SK-N-SH (cell line): ENCODE measurements at regions not wholly inside any gene's neighbourhood (a gene's known extent, or its start where the extent isn't known, plus 50 kb on each side); places are given as distances from the start of the nearest gene placed in this dataset.

Experiments used
- CTCF ChIA-PET: fragments of 300-600, 350-600 bp; formaldehyde crosslinking; extraction: SDS; loops from one replicate; lab custom pipeline; 2021; lab: Yijun Ruan, JAX
- POLR2A ChIA-PET: fragments of 350-600 bp; sonication (Branson Sonifier 250); formaldehyde crosslinking; extraction: SDS; loops from one replicate; lab custom pipeline; 2020; ENCODE audit warnings: antibody characterized with exemption, inconsistent platforms; lab: Yijun Ruan, JAX
- DNase-seq: peaks from one replicate; pipeline ENCODE4 v3.0.0; 2012
- H2AFZ ChIP-seq: fragments of 200-600 bp; sonication (generic); 2 replicates; pipeline ENCODE4 v1.8.1; 2016; ENCODE audit warnings: antibody characterized with exemption, mild to moderate bottlenecking, low read depth
- H3F3A ChIP-seq: fragments of 200-600 bp; sonication (generic); replicated peaks from 2 replicates; pipeline ENCODE3; 2016; ENCODE audit warnings: antibody characterized with exemption, mild to moderate bottlenecking; ENCODE audit not compliant: insufficient read depth
- H3K27ac ChIP-seq, 2 experiments: fragments of 200-500 bp in 1 of 2; fragments of 200-600 bp in 1 of 2; sonication (Bioruptor generic) in 1 of 2; sonication (generic), shearing (Covaris generic) in 1 of 2; 2 replicates each; pipeline versions ENCODE4 v1.5.1 to v1.6.1; 2014 to 2016; ENCODE audit warnings: low read depth in 2 of 2, inconsistent platforms in 1 of 2, low read length in 1 of 2, mild to moderate bottlenecking in 1 of 2, mixed read lengths in 1 of 2
- H3K27me3 ChIP-seq: fragments of 200-600 bp; sonication (generic), shearing (Covaris generic); 2 replicates; pipeline ENCODE4 v1.6.1; 2016; ENCODE audit warnings: mixed run types; ENCODE audit not compliant: insufficient read depth
- H3K36me3 ChIP-seq, 2 experiments: fragments of 200-500 bp in 1 of 2; fragments of 200-600 bp in 1 of 2; sonication (Bioruptor generic) in 1 of 2; sonication (generic) in 1 of 2; replicated peaks in 1 of 2; 2 replicates each; pipeline versions ENCODE3 to v1.5.1; 2014 to 2016; ENCODE audit warnings: low read length in 1 of 2, mild to moderate bottlenecking in 1 of 2; ENCODE audit not compliant: insufficient read depth in 2 of 2, control insufficient read depth in 1 of 2
- H3K4me1 ChIP-seq, 2 experiments: fragments of 200-500 bp in 1 of 2; fragments of 200-600 bp in 1 of 2; sonication (Bioruptor generic) in 1 of 2; sonication (generic), shearing (Covaris generic) in 1 of 2; 2 replicates each; pipeline versions ENCODE4 v1.5.1 to v1.6.1; 2014 to 2016; ENCODE audit warnings: low read depth in 1 of 2, low read length in 1 of 2, mixed run types in 1 of 2; ENCODE audit not compliant: insufficient read depth in 2 of 2, control insufficient read depth in 1 of 2
- H3K4me2 ChIP-seq: fragments of 200-600 bp; sonication (generic), shearing (Covaris generic); 2 replicates; pipeline ENCODE4 v1.6.1; 2017; ENCODE audit warnings: mixed run types
- H3K4me3 ChIP-seq, 2 experiments: fragments of 200-500 bp in 1 of 2; fragments of 200-600 bp in 1 of 2; sonication (Bioruptor generic) in 1 of 2; sonication (generic), shearing (Covaris generic) in 1 of 2; 2 replicates each; pipeline versions ENCODE4 v1.5.1 to v1.8.1; 2014 to 2016; ENCODE audit warnings: low read depth in 2 of 2, inconsistent platforms in 1 of 2, low read length in 1 of 2, mild to moderate bottlenecking in 1 of 2, mixed read lengths in 1 of 2, moderate library complexity in 1 of 2
- H3K79me2 ChIP-seq: fragments of 200-600 bp; sonication (generic); 2 replicates; pipeline ENCODE4 v1.8.1; 2017; ENCODE audit warnings: mild to moderate bottlenecking; ENCODE audit not compliant: insufficient read depth
- H3K9ac ChIP-seq: fragments of 200-600 bp; sonication (generic); 2 replicates; pipeline ENCODE4 v1.6.1; 2017; ENCODE audit warnings: mixed run types
- H3K9me2 ChIP-seq: fragments of 200-600 bp; sonication (generic); 2 replicates; pipeline ENCODE4 v1.6.1; 2017; ENCODE audit warnings: mixed run types
- H3K9me3 ChIP-seq: fragments of 200-600 bp; sonication (generic); 2 replicates; pipeline ENCODE4 v1.6.1; 2017; ENCODE audit warnings: mixed run types, mild to moderate bottlenecking, moderate library complexity
- H4K20me1 ChIP-seq: fragments of 200-600 bp; sonication (generic); 2 replicates; pipeline ENCODE4 v1.6.1; 2017; ENCODE audit warnings: mild to moderate bottlenecking, mixed run types; ENCODE audit not compliant: insufficient read depth
- CHD2 ChIP-seq: fragments of 150-350 bp; IDR thresholded peaks from 2 replicates; pipeline ENCODE4 v1.6.1; 2018; ENCODE audit warnings: low read length; ENCODE audit not compliant: partially characterized antibody
- ELF1 ChIP-seq: IDR thresholded peaks from 2 replicates; pipeline ENCODE4 v1.4.0; 2012
- EP300 ChIP-seq, 2 experiments: IDR thresholded peaks; 2 replicates each; pipeline versions ENCODE4 v1.4.0 to v1.6.1; 2012; ENCODE audit warnings: borderline replicate concordance in 1 of 2, low read depth in 1 of 2, low read length in 1 of 2
- FOSL2 ChIP-seq: IDR thresholded peaks from 2 replicates; pipeline ENCODE4 v1.4.0; 2012; ENCODE audit warnings: low read depth, mild to moderate bottlenecking, moderate library complexity, borderline replicate concordance
- GABPA ChIP-seq: IDR thresholded peaks from 2 replicates; pipeline ENCODE4 v1.4.0; 2012; ENCODE audit warnings: low read depth, mild to moderate bottlenecking
- GATA2 ChIP-seq: sonication (generic); formaldehyde crosslinking; IDR thresholded peaks from 2 replicates; pipeline ENCODE4 v1.5.0; 2020; ENCODE audit warnings: mild to moderate bottlenecking, missing genetic modification reagents
- IRF3 ChIP-seq: fragments of 150-350 bp; IDR thresholded peaks from 2 replicates; pipeline ENCODE4 v1.6.1; 2016; ENCODE audit warnings: mild to moderate bottlenecking, low read depth, low read length
- JUND ChIP-seq: IDR thresholded peaks from 2 replicates; pipeline ENCODE4 v1.4.0; 2012
- MXI1 ChIP-seq: IDR thresholded peaks from 2 replicates; pipeline ENCODE4 v1.6.1; 2012; ENCODE audit warnings: mild to moderate bottlenecking, low read depth, low read length, improper control_type of control experiment
- PBX3 ChIP-seq: IDR thresholded peaks from 2 replicates; pipeline ENCODE4; 2012
- REST ChIP-seq: IDR thresholded peaks from 2 replicates; pipeline ENCODE4 v1.6.1; 2012; ENCODE audit warnings: mild to moderate bottlenecking, low read depth, low read length, moderate library complexity
- SMC3 ChIP-seq: IDR thresholded peaks from 2 replicates; pipeline ENCODE4 v1.6.1; 2012; ENCODE audit warnings: low read depth, low read length, improper control_type of control experiment
- whole genome bisulfite sequencing: methylation state at CpG from one replicate; pipeline ENCODE4 v1.1.6; 2017; ENCODE audit warnings: low lambda C conversion rate; 5-methylcytosine and 5-hydroxymethylcytosine counted together

GRCh38 chr21:31476263-31477022, 132.4 kb upstream of the TIAM1 start (continued):
- TF ChIP-seq REST: no peak
- no peak for TF ChIP-seq CHD2
- TF ChIP-seq FOSL2: no peak
- TF ChIP-seq IRF3: no peak
- no peak for TF ChIP-seq ELF1

- no peak overlapping the region for H3K4me3 ChIP-seq
- TF ChIP-seq IRF3 (no peak), JUND (no peak), SMC3 (no peak), MXI1 (no peak), EP300 (IDR thresholded peaks at IDR 0.05; ENCODE audit: borderline replicate concordance in 1 of 2, low read depth in 1 of 2, low read length in 1 of 2) (no peak), FOSL2 (no peak), GABPA (no peak), GATA2 (CRISPR knock-in tag) (no peak), PBX3 (no peak)
- no peak overlapping the region for H3K27ac ChIP-seq
- H3K79me2 ChIP-seq: no peaks in the 10 kb centered on the region
- H3K9me2 ChIP-seq: no peaks in the 10 kb centered on the region
- no peaks in the 10 kb centered on the region for H3K36me3 ChIP-seq
- H3K4me2 ChIP-seq: no peak overlapping the region
- WGBS: 72% methylated on average over 5 of the region's 5 CpGs
- no peaks in the 10 kb centered on the region for H3K4me1 ChIP-seq
- no peaks in the 10 kb centered on the region for H3K27me3 ChIP-seq
- ChIA-PET POLR2A (no interaction called here), CTCF (interaction anchor here (0.9 to 1.5 kb wide), 3 partner anchors 16 to 39 kb away, joined by 3 to 4 read pairs (median 3); no protein-coding TSS in a partner anchor)
- no peaks in the 10 kb centered on the region for H3K9me3 ChIP-seq
- H2AFZ ChIP-seq: no peak overlapping the region
- H4K20me1 ChIP-seq: no peaks in the 10 kb centered on the region
- no peaks in the 10 kb centered on the region for H3F3A ChIP-seq
- no peak for DNase-seq
- no peak overlapping the region for H3K9ac ChIP-seq
Measured at GRCh38 chr21:31475223-31475622, 131.2 kb upstream of the TIAM1 start.
